Keratinocyte (primary cell): ENCODE measurements at regions not wholly inside any gene's neighbourhood (a gene's known extent, or its start where the extent isn't known, plus 50 kb on each side); places are given as distances from the start of the nearest gene placed in this dataset.

Experiments
- DNase-seq: peaks from one replicate; pipeline ENCODE4 v3.0.0-alpha.2; 2011; ENCODE audit warnings: low read depth, missing footprints, low spot score
- FAIRE-seq: peaks from 2 replicates; lab custom pipeline; 2011; peaks lifted over from hg19 to GRCh38; lab: Jason Lieb, UNC
- H2AFZ ChIP-seq: 2 replicates; pipeline ENCODE4 v1.6.0; 2012; ENCODE audit warnings: low read length, control low read depth, inconsistent platforms; ENCODE audit not compliant: control insufficient read depth
- H3K27ac ChIP-seq: 2 replicates; pipeline ENCODE4 v1.5.1; 2011; ENCODE audit warnings: low read length; ENCODE audit not compliant: control insufficient read depth, insufficient read depth
- H3K27me3 ChIP-seq: 3 replicates; pipeline ENCODE4 v1.6.0; 2011; ENCODE audit warnings: low read length; ENCODE audit not compliant: control insufficient read depth, insufficient read depth; ENCODE audit errors: extremely low read depth
- H3K36me3 ChIP-seq, 2 experiments: 2 replicates in 1 of 2; 3 replicates in 1 of 2; pipeline ENCODE4 v1.5.1; 2011; ENCODE audit warnings: low read length in 2 of 2, mild to moderate bottlenecking in 1 of 2; ENCODE audit not compliant: control insufficient read depth in 2 of 2, insufficient read depth in 2 of 2; ENCODE audit errors: extremely low read depth in 1 of 2
- H3K4me1 ChIP-seq: 3 replicates; pipeline ENCODE4 v1.5.1; 2011; ENCODE audit warnings: low read length; ENCODE audit not compliant: control insufficient read depth, insufficient read depth; ENCODE audit errors: extremely low read depth
- H3K4me2 ChIP-seq: 3 replicates; pipeline ENCODE4 v1.6.0; 2011; ENCODE audit warnings: low read depth, low read length; ENCODE audit not compliant: control insufficient read depth, insufficient read depth; ENCODE audit errors: extremely low read depth
- H3K4me3 ChIP-seq, 3 experiments: fragments of 200-600 bp in 1 of 3; sonication (generic) in 1 of 3; 2 replicates in 2 of 3; 3 replicates in 1 of 3; pipeline ENCODE4 v1.5.1; 2011 to 2016; ENCODE audit warnings: low read length in 3 of 3, mild to moderate bottlenecking in 3 of 3, control low read depth in 2 of 3, inconsistent platforms in 1 of 3, low read depth in 1 of 3, mixed read lengths in 1 of 3, mixed run types in 1 of 3, moderate library complexity in 1 of 3; ENCODE audit not compliant: control insufficient read depth in 2 of 3, insufficient read depth in 2 of 3; ENCODE audit errors: extremely low read depth in 1 of 3
- H3K79me2 ChIP-seq: 2 replicates; pipeline ENCODE4 v1.6.0; 2012; ENCODE audit warnings: low read length; ENCODE audit not compliant: control insufficient read depth, insufficient read depth
- H3K9ac ChIP-seq: 3 replicates; pipeline ENCODE4 v1.6.0; 2011; ENCODE audit warnings: low read length; ENCODE audit not compliant: control insufficient read depth, insufficient read depth; ENCODE audit errors: extremely low read depth
- H3K9me1 ChIP-seq: 3 replicates; pipeline ENCODE4 v1.6.0; 2011; ENCODE audit warnings: low read length; ENCODE audit not compliant: control insufficient read depth, insufficient read depth; ENCODE audit errors: extremely low read depth
- H3K9me3 ChIP-seq: 2 replicates; pipeline ENCODE4 v1.5.1; 2012; ENCODE audit warnings: low read depth, low read length; ENCODE audit not compliant: control insufficient read depth
- H4K20me1 ChIP-seq: 3 replicates; pipeline ENCODE4 v1.6.0; 2011; ENCODE audit warnings: low read length; ENCODE audit not compliant: control insufficient read depth, insufficient read depth; ENCODE audit errors: extremely low read depth
- EZH2 ChIP-seq: IDR thresholded peaks from one replicate; pipeline ENCODE4 v1.6.1; 2012; ENCODE audit warnings: inconsistent platforms, mild to moderate bottlenecking, low read length, moderate library complexity
- dilution Hi-C: fragments of 300-500 bp; cut with MboI; formaldehyde crosslinking; loops from one replicate; pipeline ENCODE4 v1.7.0; 2020; ENCODE audit warnings: low sequenced_read_pairs; ENCODE audit not compliant: extremely low pct_ligation_motif_present
- TF ChIP-seq, protein P1 (sequence below), 3 experiments: IDR thresholded peaks in 1 of 3; conservative IDR thresholded peaks in 1 of 3; optimal IDR thresholded peaks in 1 of 3; 2 replicates in 2 of 3; 3 replicates in 1 of 3; pipeline versions ENCODE3 to v1.5.1; 2011; ENCODE audit warnings: low read length in 3 of 3, mild to moderate bottlenecking in 3 of 3, moderate library complexity in 2 of 3, control low read depth in 1 of 3, inconsistent platforms in 1 of 3; ENCODE audit not compliant: insufficient read depth in 2 of 3; ENCODE audit errors: extremely low read depth in 1 of 3

DNA sequence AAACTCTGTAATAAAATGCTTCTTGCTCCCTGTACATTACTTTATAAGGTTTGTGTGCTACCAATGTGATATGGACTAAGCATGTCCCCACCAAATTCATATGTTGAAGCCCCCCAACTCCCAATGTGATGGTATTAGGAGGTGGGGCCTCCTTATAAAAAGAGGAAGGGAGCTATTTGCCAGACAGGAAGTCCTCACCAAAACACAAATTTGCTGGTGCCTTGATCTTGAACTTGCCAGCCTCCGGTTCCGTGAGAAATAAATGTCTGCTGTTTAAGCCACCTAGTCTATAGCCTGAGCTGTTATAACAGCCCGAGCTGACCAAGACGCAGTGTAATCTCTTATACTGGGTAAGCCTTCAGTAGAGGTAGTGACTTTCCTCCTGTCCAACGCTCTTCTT, 114.5 kb downstream of the INHBA start:
- Histone ChIP-seq H3K27me3 (no peaks in the 10 kb centered on the region), H3K4me1 (peaks cover 11% of the 10 kb centered on the region), H3K9me3 (no peaks in the 10 kb centered on the region), H3K9me1 (no peaks in the 10 kb centered on the region), H3K79me2 (no peaks in the 10 kb centered on the region), H2AFZ (no peak overlapping the region), H3K9ac (no peak overlapping the region), H3K27ac (no peak overlapping the region), H3K4me2 (no peak overlapping the region), H4K20me1 (no peaks in the 10 kb centered on the region), H3K36me3 (no peaks in the 10 kb centered on the region), H3K4me3 (no peak overlapping the region)
- FAIRE-seq (no peak), DNase-seq (no peak)
- TF ChIP-seq, protein P1, sequence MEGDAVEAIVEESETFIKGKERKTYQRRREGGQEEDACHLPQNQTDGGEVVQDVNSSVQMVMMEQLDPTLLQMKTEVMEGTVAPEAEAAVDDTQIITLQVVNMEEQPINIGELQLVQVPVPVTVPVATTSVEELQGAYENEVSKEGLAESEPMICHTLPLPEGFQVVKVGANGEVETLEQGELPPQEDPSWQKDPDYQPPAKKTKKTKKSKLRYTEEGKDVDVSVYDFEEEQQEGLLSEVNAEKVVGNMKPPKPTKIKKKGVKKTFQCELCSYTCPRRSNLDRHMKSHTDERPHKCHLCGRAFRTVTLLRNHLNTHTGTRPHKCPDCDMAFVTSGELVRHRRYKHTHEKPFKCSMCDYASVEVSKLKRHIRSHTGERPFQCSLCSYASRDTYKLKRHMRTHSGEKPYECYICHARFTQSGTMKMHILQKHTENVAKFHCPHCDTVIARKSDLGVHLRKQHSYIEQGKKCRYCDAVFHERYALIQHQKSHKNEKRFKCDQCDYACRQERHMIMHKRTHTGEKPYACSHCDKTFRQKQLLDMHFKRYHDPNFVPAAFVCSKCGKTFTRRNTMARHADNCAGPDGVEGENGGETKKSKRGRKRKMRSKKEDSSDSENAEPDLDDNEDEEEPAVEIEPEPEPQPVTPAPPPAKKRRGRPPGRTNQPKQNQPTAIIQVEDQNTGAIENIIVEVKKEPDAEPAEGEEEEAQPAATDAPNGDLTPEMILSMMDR (optimal IDR thresholded peaks at IDR 0.05 in 1 of 3, IDR thresholded peaks at IDR 0.05 in 1 of 3, conservative IDR thresholded peaks at IDR 0.05 in 1 of 3; ENCODE audit: extremely low read depth in 1 of 3, insufficient read depth in 2 of 3, low read length in 3 of 3): no peak
- TF ChIP-seq EZH2: no peak
- dilution Hi-C loops: no loop called here

DNA sequence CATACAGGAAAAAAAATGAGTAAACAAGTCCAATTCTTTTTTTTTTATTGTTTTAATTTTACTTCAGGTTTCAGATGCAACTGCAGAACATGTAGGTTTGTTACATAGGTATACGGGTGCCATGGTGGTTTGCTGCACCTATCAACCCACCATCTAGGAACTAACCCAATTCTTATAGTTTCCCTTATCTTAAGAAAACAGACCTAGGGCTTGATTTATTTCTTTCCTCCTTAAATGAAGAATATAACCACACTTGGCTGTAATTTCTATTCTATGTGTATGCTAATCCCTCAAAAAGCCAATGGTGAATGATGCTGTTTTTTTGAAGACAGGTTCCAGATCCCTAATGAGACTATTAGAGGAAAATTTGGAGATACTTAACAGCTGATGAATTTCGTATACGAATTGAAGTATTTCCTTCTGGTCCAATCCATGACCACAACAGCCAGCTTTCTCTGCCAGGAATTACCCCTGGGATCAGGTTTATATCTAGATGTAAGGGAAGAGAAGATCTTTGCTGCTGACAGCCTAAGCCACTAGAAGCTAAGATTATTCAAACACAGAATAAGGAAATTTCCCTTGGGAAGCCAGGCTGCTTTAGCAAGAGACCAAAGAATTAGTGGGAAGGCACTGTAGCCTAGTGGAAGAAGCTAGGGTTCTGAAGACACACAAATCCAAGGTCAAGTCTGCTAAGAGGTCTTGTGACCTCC, 115.8 kb downstream of the INHBA start:
- Histone ChIP-seq H3K79me2 (no peaks in the 10 kb centered on the region), H3K9me1 (no peaks in the 10 kb centered on the region), H3K36me3 (no peaks in the 10 kb centered on the region), H2AFZ (no peak overlapping the region), H3K9ac (no peak overlapping the region), H4K20me1 (no peaks in the 10 kb centered on the region), H3K4me1 (peaks cover 14% of the 10 kb centered on the region), H3K4me3 (no peak overlapping the region), H3K27me3 (no peaks in the 10 kb centered on the region), H3K27ac (no peak overlapping the region), H3K9me3 (no peaks in the 10 kb centered on the region), H3K4me2 (no peak overlapping the region)
- DNase-seq (no peak), FAIRE-seq (no peak)
- TF ChIP-seq, protein P1 (optimal IDR thresholded peaks at IDR 0.05 in 1 of 3, IDR thresholded peaks at IDR 0.05 in 1 of 3, conservative IDR thresholded peaks at IDR 0.05 in 1 of 3; ENCODE audit: extremely low read depth in 1 of 3, insufficient read depth in 2 of 3, low read length in 3 of 3): no peak
- TF ChIP-seq EZH2: no peak
- dilution Hi-C loops: no loop called here
